ENCODE measurements at regions not wholly inside any gene's neighbourhood (a gene's known extent, or its start where the extent isn't known, plus 50 kb on each side); places are given as distances from the start of the nearest gene placed in this dataset.

DNA sequence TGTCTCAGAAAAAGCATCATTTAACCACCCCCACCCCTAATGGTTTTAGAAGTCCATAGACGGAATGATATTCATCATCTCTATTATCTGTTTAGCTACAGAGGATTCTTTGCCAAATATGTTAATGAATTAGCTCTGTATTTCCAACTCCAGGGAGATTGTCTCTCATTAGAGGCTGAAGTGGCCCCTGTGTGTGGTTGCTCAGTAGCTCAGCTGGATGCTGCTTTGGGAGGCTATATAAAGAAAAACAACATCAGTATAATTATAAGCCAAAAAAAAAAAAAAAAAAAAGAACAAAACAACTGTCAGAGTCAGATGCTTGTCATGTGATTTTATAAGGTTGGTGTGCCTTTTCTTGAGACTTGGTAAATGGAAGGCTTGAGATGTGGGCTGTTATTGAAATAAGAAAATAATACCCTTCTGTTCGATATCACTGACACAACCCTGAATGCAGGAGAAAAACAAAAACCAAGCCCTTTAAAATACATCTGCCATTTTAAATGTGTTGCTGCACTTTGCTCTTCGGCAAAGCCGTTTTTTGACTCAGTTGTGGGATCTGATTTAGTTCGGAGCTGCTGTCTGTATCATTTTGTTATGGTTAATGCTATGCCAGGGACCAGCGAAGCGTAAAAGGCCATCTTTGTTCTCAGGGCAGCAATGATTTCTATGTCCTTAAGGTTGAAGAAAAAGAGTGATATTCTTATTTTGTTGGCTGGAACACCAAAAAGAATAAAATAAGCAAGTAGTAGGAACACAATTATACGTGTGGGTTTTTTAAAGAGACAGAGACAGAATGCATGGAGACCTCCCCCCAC, 422.6 kb downstream of the QKI start:
- H3K4me1 Mint-ChIP-seq = no peaks in the 10 kb centered on the region
- ATAC-seq (replicated peaks) = no peak
- H3K27ac Mint-ChIP-seq = no peak overlapping the region
- peaks cover 17% of the 10 kb centered on the region for H3K27me3 Mint-ChIP-seq
- peaks cover 14% of the 10 kb centered on the region for H3K9me3 Mint-ChIP-seq
- H3K4me3 Mint-ChIP-seq = no peak overlapping the region
- no peaks in the 10 kb centered on the region for H3K36me3 Mint-ChIP-seq (ENCODE audit: low read depth)

DNA sequence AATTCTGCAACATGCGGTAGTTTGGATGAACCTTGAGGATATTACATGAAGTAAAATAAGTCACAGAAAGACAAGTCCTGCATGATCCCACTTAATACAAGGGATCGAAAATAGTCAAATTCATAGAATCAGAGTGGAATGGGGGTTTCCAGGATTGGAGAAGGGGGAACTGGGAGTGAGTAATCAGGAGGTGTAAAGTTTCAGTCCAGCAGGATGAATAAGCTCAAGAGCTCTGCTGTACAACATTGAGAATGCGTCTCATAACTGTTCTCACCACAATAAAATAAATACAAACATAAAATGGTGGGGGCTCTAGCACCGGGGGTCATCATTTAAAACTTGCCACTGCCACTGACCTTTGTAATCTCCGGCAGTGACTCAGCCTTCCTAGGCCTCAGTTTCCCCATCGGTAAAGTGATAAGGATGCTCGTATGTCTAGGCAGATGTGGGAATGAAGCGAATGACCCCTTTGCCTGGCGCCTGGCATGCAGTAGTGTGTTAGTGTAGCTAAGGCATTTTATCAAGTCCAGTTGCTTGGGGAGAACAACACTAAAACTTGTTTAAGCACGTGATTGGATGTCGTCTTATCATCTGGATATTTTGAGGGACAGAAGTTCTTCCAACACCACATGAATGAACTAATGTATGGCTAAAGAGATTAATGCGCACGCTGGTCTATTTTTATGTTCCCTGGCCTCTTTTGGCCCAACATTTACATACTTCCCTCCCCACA, 421.1 kb downstream of the QKI start:
- Mint-ChIP-seq H3K9me3 (peaks cover 5% of the 10 kb centered on the region), H3K27ac (no peak overlapping the region), H3K4me1 (no peaks in the 10 kb centered on the region), H3K36me3 (ENCODE audit: low read depth) (no peaks in the 10 kb centered on the region), H3K27me3 (peaks cover 17% of the 10 kb centered on the region), H3K4me3 (no peak overlapping the region)
- no peak for ATAC-seq (replicated peaks)

DNA sequence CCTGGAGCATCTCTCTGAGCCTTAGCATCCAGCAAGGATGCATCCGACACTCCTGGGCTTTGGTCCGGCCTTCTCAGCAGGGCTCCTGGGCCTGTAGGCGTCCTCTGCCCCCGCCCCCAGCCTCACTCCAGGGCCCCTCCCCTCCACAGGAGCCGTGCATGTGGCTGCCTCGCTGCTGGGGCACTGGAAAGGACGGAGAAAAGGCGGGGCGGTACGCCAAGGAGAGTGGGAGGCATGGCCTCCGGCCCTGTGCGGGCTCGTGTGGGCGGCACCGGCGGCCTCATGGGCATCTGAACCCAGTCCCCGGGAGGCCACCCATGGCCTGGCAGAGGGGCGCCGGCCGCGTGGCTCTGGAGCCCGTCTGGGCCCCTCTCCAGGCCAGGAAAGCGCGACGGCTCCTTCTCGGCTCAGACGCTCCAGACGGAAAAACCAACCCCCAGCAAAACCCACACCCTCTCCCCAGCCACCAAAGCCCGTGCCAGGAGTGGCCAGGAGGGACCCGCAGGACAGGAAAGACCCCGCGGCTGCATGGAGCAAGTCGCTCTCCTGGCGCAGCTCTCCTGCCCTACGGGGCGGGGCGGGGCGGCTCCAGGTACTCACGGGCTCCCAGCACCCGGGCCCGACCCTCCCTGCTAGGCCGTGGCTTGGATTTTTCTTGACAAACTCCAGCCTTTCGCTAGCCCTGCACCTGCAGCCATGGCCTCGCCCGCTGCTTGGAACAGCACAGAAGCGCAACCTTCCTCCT, 419.9 kb downstream of the QKI start:
- peaks cover 17% of the 10 kb centered on the region for H3K27me3 Mint-ChIP-seq
- ATAC-seq (replicated peaks) = no peak

DNA sequence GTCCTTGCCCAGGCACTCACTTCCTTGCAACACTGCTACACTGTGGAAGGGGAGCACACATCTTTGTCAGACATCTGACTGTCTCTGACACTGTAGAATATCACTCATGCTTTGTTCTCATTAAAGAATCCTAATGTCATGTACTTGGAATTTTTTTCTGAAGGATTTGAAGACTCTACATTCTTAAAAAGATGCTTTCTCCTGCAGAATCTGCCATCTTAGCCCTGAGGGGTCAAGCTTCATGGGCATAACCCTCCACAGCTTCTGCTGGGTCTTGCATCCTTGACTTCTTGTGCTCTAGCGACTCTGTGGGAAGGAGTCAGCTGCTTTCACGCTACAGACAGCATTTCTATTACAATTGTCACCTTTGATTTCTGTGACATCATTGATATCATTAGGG, 417.2 kb downstream of the QKI start:
- Mint-ChIP-seq H3K9me3 (peaks cover 5% of the 10 kb centered on the region), H3K27ac (no peak overlapping the region), H3K27me3 (peaks cover 9% of the 10 kb centered on the region), H3K36me3 (ENCODE audit: low read depth) (no peaks in the 10 kb centered on the region), H3K4me3 (no peak overlapping the region), H3K4me1 (no peaks in the 10 kb centered on the region)
- no peak for ATAC-seq (replicated peaks)

More for the DNA sequence above, 419.9 kb downstream of the QKI start:
- Mint-ChIP-seq H3K9me3 (peaks cover 5% of the 10 kb centered on the region), H3K27ac (no peak overlapping the region), H3K4me1 (no peaks in the 10 kb centered on the region), H3K36me3 (ENCODE audit: low read depth) (no peaks in the 10 kb centered on the region), H3K4me3 (no peak overlapping the region)

DNA sequence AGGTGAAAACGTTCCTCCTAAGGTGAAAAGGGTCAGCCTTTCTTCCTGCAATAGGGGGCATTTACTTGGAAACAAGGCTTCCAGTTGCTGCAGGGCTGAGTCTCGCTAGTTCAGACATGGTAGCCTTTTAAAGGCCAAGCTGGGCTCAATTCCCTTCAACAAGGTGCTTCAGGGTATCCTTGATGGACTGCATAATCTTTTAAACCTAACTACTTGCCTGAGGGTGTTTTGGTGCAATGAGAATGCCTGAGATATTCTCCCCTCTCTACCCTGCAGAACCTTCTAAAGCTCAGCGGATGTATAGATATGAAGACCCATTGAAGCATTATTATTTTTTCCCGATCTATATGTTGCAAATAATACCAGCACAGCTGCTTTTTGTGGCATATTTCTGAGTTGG, 416.1 kb downstream of the QKI start:
- H3K9me3 Mint-ChIP-seq = peaks cover 5% of the 10 kb centered on the region
- H3K4me1 Mint-ChIP-seq = no peaks in the 10 kb centered on the region
- H3K27ac Mint-ChIP-seq = no peak overlapping the region
- no peaks in the 10 kb centered on the region for H3K36me3 Mint-ChIP-seq (ENCODE audit: low read depth)
- no peak for ATAC-seq (replicated peaks)
- H3K4me3 Mint-ChIP-seq = no peak overlapping the region
- H3K27me3 Mint-ChIP-seq = peaks cover 5% of the 10 kb centered on the region

DNA sequence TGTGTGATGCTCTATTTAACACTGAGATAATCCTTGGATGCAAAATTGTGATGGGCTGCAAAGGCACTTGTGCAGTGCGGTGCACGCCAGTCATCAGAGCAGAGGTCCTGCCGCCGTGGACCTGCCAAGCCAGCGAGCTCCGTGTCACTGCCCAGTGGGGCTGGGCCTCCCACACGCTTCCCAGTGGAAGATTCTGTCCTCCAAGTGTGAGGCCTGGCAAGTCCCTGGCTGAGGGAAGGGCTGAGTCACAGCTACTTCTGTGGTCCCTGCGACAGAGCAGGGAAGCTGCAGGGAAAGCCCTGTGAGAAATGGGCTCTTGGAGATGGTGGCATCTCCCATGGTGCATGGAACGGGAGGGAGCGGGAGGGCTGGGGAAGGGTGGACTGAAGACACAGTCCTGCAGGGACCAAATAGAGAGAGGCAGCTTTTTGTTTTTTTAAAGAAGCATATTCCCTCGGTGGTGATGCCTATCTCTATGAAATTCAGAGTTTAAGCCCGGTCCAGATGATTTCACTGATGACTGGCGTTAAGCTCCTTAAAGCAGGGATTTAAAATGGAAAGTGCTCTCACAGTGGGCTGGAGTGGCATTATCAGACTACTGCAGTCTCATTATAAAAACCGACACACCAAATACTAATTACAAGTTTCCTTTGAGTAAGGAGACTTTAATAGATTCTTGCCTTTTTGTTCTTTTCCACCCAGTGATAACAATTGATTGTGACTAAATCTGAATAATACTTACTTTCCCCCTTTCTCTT, 413.7 kb downstream of the QKI start:
- Mint-ChIP-seq H3K9me3 (peaks cover 5% of the 10 kb centered on the region), H3K4me1 (no peaks in the 10 kb centered on the region), H3K27ac (no peak overlapping the region), H3K27me3 (peaks cover 5% of the 10 kb centered on the region), H3K4me3 (no peak overlapping the region), H3K36me3 (ENCODE audit: low read depth) (no peaks in the 10 kb centered on the region)
- ATAC-seq (replicated peaks) = no peak

DNA sequence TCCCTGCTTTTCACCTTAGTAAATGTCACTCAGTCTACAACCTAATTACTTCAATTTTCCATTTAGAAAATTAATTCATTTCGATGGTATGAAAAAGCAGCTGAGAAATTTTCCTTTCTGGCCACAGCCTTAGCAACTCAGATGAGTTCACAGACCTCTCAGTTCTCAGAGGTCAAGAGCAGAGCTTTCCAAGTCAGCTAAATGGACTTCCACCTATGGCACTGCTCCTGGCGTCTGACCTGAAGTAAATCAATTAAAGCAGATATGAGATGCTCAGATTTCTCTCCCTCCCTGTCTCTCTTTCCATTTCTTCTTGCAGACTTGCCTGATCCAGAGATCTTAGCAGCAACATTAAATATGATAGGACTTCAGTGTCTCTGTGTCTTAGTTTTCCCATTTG, 412.6 kb downstream of the QKI start:
- Mint-ChIP-seq H3K27ac (no peak overlapping the region), H3K27me3 (no peaks in the 10 kb centered on the region), H3K4me1 (no peaks in the 10 kb centered on the region), H3K36me3 (ENCODE audit: low read depth) (no peaks in the 10 kb centered on the region), H3K4me3 (no peak overlapping the region), H3K9me3 (no peaks in the 10 kb centered on the region)
- no peak for ATAC-seq (replicated peaks)

DNA sequence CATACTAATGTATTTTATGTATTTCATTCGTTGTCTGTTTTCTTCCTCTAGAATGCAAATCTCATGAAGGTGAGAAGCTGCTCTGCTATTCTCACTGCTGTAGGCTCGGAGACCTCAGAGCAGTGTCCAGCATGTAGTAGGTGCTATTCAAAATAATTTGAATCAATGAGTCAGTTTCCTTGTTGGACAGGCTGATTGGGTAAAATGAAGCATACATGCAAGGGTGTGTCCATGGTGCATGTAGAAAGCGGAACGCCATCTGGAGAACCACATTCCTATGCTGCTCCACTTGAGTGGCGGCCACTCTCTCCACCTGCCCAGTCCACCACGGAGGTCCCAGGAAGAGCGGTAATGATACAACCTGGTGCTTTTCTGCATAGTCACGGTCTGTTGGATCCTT, 412.1 kb downstream of the QKI start:
- Mint-ChIP-seq H3K4me1 (no peaks in the 10 kb centered on the region), H3K27ac (no peak overlapping the region), H3K27me3 (no peaks in the 10 kb centered on the region), H3K4me3 (no peak overlapping the region), H3K9me3 (no peaks in the 10 kb centered on the region), H3K36me3 (ENCODE audit: low read depth) (no peaks in the 10 kb centered on the region)
- ATAC-seq (replicated peaks) = no peak

DNA sequence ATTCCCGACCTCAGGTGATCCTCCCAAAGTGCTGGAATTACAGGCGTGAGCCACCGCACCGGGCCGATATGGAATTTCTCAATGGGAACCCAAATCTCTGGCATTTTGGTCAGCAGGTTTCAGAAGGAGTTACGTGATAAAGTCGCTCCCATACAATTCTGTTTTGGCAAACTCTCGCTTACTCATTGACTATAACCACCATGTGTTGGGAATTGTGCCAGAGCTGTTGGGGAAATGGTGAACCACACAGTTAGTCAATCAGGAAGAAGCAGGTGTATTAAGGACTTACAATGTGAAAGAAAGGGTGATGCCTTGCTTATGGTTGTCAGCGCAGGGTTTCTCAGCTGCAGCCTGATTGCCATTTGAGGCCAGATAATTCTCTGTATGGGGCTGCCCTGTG, 410.5 kb downstream of the QKI start:
- H3K4me3 Mint-ChIP-seq = no peak overlapping the region
- peaks cover 4% of the 10 kb centered on the region for H3K9me3 Mint-ChIP-seq
- H3K4me1 Mint-ChIP-seq = no peaks in the 10 kb centered on the region
- H3K27ac Mint-ChIP-seq = no peak overlapping the region
- H3K36me3 Mint-ChIP-seq (ENCODE audit: low read depth) = no peaks in the 10 kb centered on the region
- no peaks in the 10 kb centered on the region for H3K27me3 Mint-ChIP-seq
- no peak for ATAC-seq (replicated peaks)

DNA sequence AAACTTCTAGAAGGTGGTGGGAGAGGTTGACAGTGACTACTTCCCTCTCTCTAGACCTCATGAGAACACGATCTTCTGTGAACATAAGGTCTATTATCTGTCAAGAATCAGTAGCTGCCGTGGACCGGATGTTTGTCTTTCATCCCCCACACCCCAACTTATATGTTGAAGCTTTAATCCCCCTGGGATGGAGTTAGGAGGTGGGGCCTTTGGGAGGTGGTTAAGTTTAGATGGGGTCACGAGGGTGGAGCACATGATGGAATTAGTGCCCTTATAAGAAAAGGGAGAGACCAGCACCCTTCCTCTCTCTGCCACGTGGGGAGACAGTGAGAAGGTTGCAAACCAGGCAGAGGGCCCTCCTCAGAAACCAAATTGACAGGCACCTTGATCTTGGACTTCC, 409.1 kb downstream of the QKI start:
- no peak overlapping the region for H3K4me3 Mint-ChIP-seq
- no peak overlapping the region for H3K27ac Mint-ChIP-seq
- peaks cover 4% of the 10 kb centered on the region for H3K9me3 Mint-ChIP-seq
- no peak for ATAC-seq (replicated peaks)
- no peaks in the 10 kb centered on the region for H3K27me3 Mint-ChIP-seq
- no peaks in the 10 kb centered on the region for H3K4me1 Mint-ChIP-seq
- H3K36me3 Mint-ChIP-seq (ENCODE audit: low read depth) = no peaks in the 10 kb centered on the region

DNA sequence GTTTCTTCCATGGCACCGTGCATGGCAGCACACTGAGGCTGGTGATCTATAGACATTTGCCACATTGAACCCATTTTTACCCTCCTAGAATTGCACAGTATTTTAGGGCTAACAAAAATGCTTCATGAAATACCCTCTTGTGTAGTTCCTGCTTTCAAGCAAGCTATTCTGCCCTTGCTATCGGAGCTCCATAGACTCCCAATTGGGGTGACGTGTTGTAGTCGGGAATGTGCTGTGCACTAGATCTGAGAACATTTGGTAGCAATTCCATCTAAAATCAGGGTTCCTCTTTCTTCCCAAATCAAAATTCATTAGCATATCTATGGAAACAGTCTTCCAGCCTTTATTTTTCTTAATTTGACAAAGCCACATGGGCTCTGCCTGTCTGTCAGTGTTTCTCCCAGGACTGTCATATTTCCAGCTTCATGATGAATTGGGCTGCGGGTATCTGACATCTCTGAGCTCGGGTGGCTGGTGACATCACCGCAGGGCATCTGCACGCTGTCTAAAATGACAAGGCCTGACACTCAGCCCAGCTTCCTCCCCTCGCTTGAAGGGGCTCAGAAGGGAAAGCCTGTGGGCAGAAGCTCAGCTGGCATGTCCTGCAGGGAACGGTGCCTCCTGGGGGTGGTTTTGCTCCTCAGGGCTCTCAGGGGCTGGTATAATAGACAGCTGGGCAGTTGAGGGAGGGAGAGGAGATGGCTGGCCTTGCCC, 406.4 kb downstream of the QKI start:
- no peak overlapping the region for H3K4me3 Mint-ChIP-seq
- no peaks in the 10 kb centered on the region for H3K4me1 Mint-ChIP-seq
- no peak for ATAC-seq (replicated peaks)
- H3K9me3 Mint-ChIP-seq = peaks cover 4% of the 10 kb centered on the region
- H3K27me3 Mint-ChIP-seq = peaks cover 6% of the 10 kb centered on the region
- H3K27ac Mint-ChIP-seq = no peak overlapping the region
- H3K36me3 Mint-ChIP-seq (ENCODE audit: low read depth) = no peaks in the 10 kb centered on the region

DNA sequence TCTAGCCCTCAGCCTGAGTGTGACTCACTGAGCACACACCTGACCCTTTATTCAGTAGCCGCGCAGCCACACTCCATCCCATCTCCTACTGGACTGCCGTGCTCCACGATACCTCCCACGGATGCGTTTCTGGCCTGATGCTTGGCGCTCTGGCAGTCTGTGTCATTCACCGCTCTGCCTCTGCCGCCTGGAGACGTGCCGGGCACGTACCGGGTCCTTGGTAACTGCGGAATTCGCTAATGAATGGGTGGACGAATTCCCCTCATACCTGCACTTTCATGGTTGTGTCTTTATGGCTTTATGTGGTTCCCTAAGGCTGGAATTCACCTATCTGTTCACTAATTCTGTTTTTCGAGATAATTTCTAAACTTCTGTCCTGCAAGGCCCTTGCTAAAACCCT, 405.7 kb downstream of the QKI start:
- H3K9me3 Mint-ChIP-seq = peaks cover 4% of the 10 kb centered on the region
- ATAC-seq (replicated peaks) = no peak
- no peak overlapping the region for H3K4me3 Mint-ChIP-seq
- no peaks in the 10 kb centered on the region for H3K36me3 Mint-ChIP-seq (ENCODE audit: low read depth)
- H3K4me1 Mint-ChIP-seq = no peaks in the 10 kb centered on the region
- peaks cover 6% of the 10 kb centered on the region for H3K27me3 Mint-ChIP-seq
- no peak overlapping the region for H3K27ac Mint-ChIP-seq

DNA sequence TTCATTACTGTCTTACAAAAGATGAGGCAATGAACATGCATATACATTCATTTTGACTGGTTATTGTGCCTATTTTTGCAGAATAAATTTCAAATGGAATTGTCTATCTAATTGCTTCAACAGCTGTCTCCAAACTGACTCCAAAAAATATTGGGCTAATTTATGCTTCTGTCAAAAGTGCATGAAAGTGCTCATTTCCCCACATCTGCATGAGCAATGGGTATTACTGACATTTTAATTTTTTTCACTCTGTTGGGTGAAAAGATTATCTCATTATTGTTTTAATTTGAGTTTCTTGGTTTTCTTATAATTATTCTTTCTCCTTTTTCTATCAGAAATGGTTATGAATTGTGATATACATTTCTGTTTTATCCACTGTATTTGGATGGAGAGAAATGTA, 404.2 kb downstream of the QKI start:
- no peak for ATAC-seq (replicated peaks)
- Mint-ChIP-seq H3K27me3 (peaks cover 10% of the 10 kb centered on the region), H3K27ac (no peak overlapping the region), H3K4me1 (no peaks in the 10 kb centered on the region), H3K36me3 (ENCODE audit: low read depth) (no peaks in the 10 kb centered on the region), H3K4me3 (no peak overlapping the region), H3K9me3 (peaks cover 4% of the 10 kb centered on the region)

DNA sequence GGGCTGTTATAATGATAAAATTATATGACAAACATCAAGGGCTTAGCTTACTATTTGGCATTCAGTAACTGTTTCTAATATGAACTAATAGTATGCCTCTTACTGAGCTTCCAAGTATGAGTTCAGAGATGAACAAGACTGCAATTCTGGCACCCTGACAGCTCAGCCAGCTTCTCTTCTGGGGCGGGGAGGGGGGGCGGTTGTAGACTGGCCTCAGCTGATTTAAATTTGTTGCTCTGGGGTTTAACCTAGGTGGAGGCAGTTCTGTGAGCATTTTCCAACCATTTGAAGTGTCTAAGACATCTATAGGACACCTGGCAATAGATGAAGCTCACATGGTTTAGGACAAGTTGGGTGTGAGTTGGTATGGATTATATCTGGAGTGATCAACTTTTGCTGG, 401.9 kb downstream of the QKI start:
- Mint-ChIP-seq H3K27me3 (peaks cover 10% of the 10 kb centered on the region), H3K4me1 (no peaks in the 10 kb centered on the region), H3K4me3 (no peak overlapping the region), H3K36me3 (ENCODE audit: low read depth) (no peaks in the 10 kb centered on the region), H3K27ac (no peak overlapping the region), H3K9me3 (peaks cover 4% of the 10 kb centered on the region)
- ATAC-seq (replicated peaks) = no peak
